SHP77 treated with DMSO at 0.1 percent for 48 hours (cell line): ENCODE measurements at regions not wholly inside any gene's neighbourhood (a gene's known extent, or its start where the extent isn't known, plus 50 kb on each side); places are given as distances from the start of the nearest gene placed in this dataset.
"Not testable (repeated sequence)": the region's sequence is repeated elsewhere in the genome, so short reads cannot be mapped to it uniquely, and the experiment has no call there.

Source experiments
- DNase-seq: peaks from one replicate; lab custom pipeline; 2025; lab: John Stamatoyannopoulos, UW

- no peak for DNase-seq
These were observed 200.7 kb downstream of the IPMK start for GRCh38 chr10:58066979-58067378.

DNA sequence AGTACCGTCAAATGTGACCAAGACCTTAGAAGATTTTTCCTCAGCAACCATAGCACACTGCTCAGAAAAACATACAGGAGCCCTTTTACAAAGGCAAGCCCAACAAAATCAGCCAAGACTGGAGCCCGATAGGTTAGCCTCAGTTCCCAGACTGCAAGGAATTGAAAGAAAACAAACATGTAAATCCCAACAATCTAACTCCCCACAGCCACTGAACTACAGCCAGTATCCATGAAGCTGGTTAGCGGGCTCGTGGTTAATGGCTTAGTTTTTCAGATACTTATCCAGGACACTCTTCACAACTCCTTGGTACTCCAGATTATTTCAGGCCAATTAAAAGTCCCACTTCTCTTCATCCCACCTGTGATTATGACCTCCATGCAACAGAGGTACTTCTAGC lies 201.6 kb downstream of the IPMK start:
- no peak for DNase-seq

- no peak for DNase-seq
These were observed 202.2 kb downstream of the IPMK start for GRCh38 chr10:58065529-58065815.

DNA sequence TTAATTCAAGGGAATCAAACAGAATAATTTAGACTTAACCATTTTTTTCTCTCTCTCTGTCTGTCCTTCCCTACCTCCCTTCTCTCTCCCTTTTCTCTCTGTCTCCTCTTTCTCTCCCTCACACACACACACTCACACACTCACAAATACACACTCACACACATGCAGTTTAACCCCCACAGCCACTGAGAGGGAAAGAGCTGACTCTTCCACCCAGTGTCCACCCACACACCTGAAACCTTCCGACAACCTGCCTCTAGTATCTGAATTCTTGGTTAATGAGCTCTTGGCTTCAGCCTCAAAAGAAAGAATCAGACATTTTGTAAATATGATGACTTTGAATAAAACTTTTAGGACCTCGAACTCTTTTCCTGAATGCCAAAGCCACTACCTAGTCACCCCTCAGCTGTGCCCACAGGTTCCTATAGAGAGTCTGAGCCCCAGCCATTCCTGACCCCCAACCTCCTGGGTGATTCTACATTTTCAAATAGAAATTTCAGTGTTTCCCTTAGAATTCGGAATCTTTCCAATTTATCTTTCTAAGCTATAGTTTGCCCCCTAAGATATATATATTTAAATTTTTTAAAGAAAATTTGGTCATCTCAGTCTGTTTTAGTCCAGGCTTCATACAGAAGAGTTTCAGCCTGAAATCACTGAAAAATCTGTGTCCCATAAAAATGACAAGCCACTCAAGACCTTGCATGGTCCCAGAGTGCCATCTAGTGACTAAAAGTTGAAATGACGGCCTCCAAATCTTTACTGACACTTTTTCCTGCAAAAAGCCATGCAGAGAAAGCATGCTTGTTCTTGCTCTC lies 202.8 kb downstream of the IPMK start:
- DNase-seq = no peak

DNA sequence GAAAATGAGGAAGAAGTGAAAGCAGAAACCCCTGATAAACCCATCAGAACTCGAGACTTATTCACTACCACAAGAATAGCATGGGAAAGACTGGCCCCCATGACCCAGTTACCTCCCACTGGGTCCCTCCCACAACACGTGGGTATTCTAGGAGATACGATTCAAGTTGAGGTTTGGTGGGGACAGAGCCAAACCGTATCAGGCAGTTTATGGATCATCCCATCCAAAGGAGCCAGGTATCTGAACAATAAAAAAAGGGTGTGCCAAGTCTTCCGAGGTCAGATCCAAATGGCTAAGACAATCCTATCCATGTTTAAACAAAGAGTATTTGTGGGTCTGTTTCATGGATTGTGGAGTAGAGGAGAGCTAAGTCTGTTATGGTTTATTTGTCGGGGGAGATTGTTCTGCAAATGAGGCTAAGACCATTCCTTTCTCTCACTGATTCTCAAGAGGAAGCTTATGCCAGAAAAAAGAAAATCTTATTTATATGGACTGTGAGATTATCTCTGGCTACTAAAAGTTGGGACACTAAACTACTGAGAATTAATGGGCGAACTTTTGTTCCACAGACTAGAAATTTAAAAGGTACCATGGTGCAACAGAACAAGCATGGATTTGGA lies 203.7 kb downstream of the IPMK start:
- DNase-seq = no peak

- DNase-seq = not testable (repeated sequence)
These were observed 209.0 kb downstream of the IPMK start for GRCh38 chr10:58058683-58059082.

DNA sequence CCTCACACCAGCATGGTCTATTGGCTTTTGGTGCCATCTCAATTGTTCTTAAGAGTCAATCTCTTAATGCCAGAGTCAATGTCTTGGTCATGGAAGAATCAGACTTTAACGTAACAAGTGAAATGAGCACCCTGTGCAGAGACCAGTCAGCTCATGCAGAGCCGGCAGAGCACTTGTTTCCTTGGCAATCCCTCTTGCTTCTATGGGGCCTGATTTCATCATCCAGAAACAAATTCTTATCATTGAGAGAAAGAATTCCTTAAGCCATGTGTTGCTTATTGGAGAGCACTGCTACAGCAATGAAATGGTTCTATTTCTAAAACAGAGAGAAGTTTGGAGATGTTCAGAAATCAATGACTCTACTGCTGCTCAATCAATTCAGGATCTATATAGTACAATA lies 212.8 kb downstream of the IPMK start:
- DNase-seq = no peak

GRCh38 chr10:58052772-58053171 lies 214.9 kb downstream of the IPMK start:
- DNase-seq = no peak

- no peak for DNase-seq
These were observed 217.1 kb downstream of the IPMK start for GRCh38 chr10:58050575-58050974.

GRCh38 chr10:58048936-58049335 lies 218.8 kb downstream of the IPMK start:
- DNase-seq = no peak

DNA sequence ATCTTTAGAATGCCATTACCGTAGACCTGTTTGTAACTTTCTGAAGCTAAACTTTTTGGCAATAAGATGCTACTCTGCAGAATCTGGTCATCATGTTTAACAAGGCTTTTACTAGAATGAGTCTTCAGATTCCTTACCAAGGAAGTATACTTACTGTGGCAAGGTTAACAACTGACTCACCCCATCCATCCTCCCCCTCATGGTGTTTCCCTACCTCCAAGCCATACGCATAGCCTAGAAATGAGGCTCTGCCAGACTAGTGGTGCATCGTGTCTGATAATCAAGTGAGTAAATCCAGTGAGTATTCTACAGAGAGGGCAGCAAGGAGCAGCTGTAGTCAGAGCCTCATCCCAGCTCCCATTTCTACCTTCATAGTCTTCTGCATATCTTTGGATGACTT lies 223.6 kb downstream of the IPMK start:
- no peak for DNase-seq

DNA sequence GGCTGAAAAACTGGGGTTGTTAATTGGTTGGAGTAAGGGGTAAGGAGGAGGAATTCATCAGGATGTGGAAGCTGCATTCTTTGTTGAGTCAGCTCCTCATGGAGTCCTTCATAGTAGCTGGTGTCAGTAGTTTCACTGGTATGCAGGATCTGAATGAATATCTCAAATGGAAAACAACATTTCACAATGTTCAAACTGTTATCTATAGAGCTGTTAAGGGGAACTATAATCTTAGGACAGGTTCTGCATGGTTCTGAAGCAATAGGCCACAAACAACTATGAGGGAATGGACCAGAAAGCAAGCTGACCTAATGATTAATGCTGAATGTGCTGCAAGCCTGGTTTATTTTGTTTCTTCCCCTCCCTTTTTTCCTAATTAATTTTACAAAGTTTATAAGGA lies 225.8 kb downstream of the IPMK start:
- DNase-seq = no peak

DNA sequence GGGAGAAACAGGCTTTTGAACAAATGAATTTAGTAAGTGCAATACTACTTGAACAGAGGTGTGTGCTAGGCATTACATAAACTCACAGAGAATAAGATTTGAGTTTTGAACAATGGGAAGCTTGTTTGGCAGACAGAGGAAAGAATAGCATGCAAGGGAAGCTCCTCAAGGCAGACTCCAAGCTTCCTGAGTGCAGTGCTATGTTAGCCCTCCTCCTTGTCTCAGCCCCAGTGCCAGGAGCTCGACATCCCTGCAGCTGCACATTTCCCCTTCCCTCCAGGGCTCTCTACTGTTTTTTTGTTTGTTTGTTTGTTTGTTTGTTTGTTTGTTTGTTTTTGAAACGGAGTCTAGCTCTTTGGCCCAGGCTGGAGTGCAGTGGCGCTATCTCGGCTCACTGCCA lies 237.5 kb downstream of the IPMK start:
- no peak for DNase-seq

GRCh38 chr10:58028597-58029366 lies 238.9 kb downstream of the IPMK start:
- DNase-seq = no peak

DNA sequence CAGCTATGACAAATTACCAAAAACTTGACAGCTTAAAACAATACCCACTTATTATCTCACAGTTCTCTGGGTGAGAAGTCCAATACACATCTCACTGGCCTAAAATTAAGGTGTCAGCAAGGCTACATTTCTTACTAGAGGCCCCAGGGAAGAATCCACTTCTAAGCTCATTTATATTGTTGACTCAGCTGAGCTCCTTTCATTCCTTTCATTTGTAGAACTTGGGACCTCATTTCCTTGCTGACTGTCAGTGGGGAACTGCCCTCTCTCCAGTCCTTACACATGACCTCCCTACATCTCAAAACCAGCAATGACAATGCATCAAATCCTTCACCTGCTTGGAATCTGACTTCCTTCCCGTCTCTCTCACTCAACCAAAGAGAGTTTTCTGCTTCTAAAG lies 240.3 kb downstream of the IPMK start:
- no peak for DNase-seq

DNA sequence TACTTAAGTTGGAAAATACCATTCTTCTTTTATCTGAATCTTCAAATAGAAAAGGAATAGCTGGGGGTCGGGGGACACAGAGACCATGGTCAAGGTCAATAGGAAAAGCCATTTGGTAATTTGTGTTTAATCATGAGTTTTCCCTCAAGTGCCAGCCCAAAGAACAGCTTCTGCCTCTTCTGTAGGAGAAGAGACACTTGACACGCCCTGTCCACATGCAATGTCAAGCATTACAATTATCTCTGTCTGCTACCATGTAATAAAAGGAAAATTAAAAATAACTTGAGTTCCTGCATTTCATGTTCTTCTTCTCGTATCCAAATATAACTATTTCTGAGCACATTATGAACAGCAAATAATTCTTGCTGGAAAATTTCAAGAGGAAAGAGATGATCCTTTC lies 241.7 kb downstream of the IPMK start:
- DNase-seq = no peak

DNA sequence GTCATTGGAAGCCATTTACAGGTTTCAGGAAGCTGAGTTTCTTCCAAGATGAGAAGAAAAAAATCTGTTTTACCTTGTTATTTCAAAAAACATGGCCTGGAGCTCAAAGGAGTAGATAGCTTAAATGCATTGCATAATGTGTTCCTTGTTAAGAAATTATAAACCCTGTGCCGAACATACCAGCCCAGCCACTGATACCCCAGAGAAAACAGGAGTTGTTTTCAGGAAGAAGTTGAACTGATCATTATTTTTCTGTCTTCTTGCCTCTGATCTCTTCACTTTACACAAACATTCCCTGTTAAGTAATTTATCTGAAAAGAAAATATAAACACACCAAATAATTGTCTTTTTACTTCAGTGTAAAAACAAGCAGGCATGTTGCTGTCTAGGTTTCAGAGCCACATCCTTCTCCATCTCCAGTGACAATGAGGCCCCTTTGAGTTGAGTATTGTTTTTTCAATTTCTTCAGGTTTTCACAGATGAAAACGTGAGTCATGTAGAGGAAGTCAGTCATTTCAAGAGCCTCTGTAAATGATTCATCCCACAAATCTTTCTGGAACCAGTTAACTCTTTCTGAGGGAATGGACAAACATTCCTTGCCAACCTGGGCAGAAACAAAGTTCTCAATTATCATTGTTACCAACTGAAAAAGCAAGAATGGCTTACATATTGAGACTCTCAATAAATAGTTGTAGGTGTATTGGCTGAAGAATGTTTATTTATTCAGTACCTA lies 244.2 kb downstream of the IPMK start:
- no peak for DNase-seq

GRCh38 chr10:58019863-58020537 lies 247.7 kb downstream of the IPMK start:
- DNase-seq = no peak

DNA sequence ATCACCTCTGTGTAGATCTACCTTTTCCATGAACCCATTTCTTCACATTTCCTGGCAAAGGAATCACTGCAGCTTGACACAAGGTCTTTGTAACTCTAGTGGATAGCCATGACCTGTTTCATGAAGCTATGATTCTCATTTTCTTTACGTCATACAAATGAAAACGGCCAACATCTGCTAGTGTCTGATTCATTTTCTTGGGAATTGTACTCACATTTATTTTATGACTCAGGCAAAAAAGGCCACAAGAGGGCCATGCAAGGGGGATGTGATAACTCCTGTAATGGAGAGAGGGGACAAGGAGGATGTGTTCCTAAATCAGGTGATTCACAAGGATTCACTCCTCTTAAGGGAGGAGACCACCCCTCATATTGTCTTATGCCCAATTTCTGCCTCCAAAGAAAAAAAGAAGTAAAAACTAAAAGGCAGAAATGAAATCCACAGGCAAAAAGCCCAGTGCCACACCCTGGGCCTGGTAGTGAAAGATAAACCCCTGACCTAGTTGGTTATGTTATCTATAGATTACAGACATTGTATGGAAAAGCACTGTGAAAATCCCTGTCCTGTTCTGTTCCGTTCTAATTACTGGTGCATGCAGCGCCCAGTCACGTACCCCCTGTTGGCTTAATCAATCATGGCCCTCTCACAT lies 249.9 kb downstream of the IPMK start:
- no peak for DNase-seq

GRCh38 chr10:58016614-58017013 lies 251.1 kb downstream of the IPMK start:
- no peak for DNase-seq

GRCh38 chr10:58014436-58014835 lies 253.3 kb downstream of the IPMK start:
- no peak for DNase-seq

DNA sequence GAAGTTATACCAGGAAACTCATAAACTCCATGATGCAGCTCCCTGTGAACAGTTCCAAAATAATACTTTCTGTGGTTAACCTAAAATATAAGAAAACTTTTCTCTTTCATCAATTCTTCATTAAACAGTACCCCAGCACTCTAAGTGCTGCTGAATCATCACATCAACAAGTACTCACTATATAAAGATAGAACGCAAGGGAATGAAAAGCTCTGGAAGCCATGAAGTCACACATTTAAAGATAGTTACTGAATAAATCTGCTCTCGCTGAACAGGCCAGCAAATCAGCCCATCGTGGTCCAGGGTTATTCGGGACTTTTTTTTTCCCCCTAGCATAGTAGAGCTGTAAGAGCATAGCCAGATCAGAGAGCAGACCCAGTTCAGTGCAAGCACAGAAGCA lies 254.3 kb downstream of the IPMK start:
- DNase-seq = no peak
